ENCODE measurements at regions not wholly inside any gene's neighbourhood (a gene's known extent, or its start where the extent isn't known, plus 50 kb on each side); places are given as distances from the start of the nearest gene placed in this dataset.
"Not testable (repeated sequence)": the region's sequence is repeated elsewhere in the genome, so short reads cannot be mapped to it uniquely, and the experiment has no call there.

DNA sequence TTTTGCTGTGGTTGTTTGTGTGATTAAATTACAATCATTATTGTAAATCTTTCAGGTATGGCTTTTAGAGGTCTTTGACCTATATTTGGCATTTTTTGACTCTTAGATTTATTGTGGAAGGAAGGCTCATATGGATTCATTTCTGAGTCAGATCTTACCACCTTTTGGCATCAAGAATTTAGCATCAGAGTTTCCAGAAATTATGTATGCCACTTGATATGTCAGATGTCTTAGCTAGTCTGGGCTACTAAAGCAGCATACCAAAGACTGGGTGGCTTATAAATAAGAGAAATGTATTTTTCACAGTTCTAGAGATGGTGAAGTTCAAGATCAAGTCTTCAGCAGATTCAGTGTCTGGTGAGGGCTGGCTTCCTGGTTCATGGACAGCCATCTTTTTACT lies 129.5 kb upstream of the PZP start:
- no peak for DNase-seq (ENCODE audit: low spot score)
- H3K4me3 ChIP-seq (ENCODE audit: low read length in 2 of 2), result no peak overlapping the region
- no peak overlapping the region for H3K23ac ChIP-seq (ENCODE audit: low read depth, low read length, poor library complexity)
- no peak overlapping the region for H3K4ac ChIP-seq (ENCODE audit: low read length)
- H3K36me3 ChIP-seq (replicated peaks in 1 of 2; ENCODE audit: control insufficient read depth in 2 of 2, insufficient read depth in 2 of 2, low read length in 2 of 2), result peaks cover 0 to 24% of the 10 kb centered on the region in 2 donors
- H3K9me3 ChIP-seq (replicated peaks in 1 of 2; ENCODE audit: control insufficient read depth in 2 of 2, insufficient read depth in 1 of 2, low read depth in 1 of 2, low read length in 2 of 2), result peaks cover 3 to 6% of the 10 kb centered on the region in 2 donors
- H3K4me2 ChIP-seq (ENCODE audit: insufficient read depth, low read length, poor library complexity, severe bottlenecking), result no peak overlapping the region
- H2AFZ ChIP-seq (ENCODE audit: low read length), result no peak overlapping the region
- H3K18ac ChIP-seq (ENCODE audit: low read length), result no peak overlapping the region
- H3K4me1 ChIP-seq (ENCODE audit: control insufficient read depth in 2 of 2, insufficient read depth in 1 of 2, low read depth in 1 of 2, low read length in 2 of 2), result peaks cover 0 to 8% of the 10 kb centered on the region in 2 donors
- no peak overlapping the region for H2BK120ac ChIP-seq (ENCODE audit: low read depth, low read length)
- H3K9ac ChIP-seq (ENCODE audit: low read depth, low read length, poor library complexity), result no peak overlapping the region
- no peak overlapping the region for H2AK5ac ChIP-seq (ENCODE audit: low read depth, low read length)
- H3K14ac ChIP-seq (ENCODE audit: low read length), result no peak overlapping the region
- H3K79me1 ChIP-seq (ENCODE audit: low read depth, low read length), result no peaks in the 10 kb centered on the region
- no peak overlapping the region for H2BK5ac ChIP-seq (ENCODE audit: low read length)
- H2BK12ac ChIP-seq (ENCODE audit: low read length), result no peak overlapping the region
- H3K27me3 ChIP-seq (ENCODE audit: control insufficient read depth in 3 of 3, insufficient read depth in 3 of 3, low read depth in 1 of 3, low read length in 3 of 3), result no peaks in the 10 kb centered on the region
- no peak overlapping the region for H4K91ac ChIP-seq (ENCODE audit: low read depth, low read length, poor library complexity)
- H2BK15ac ChIP-seq (ENCODE audit: low read length), result no peak overlapping the region
- H3K27ac ChIP-seq (replicated peaks; ENCODE audit: low read length), result no peak overlapping the region
- no peak overlapping the region for H4K8ac ChIP-seq (ENCODE audit: low read depth, low read length)

GRCh38 chr12:9336375-9337011 lies 128.3 kb upstream of the PZP start:
- H3K27ac ChIP-seq (replicated peaks; ENCODE audit: low read length); H3K23ac ChIP-seq (ENCODE audit: low read depth, low read length, poor library complexity); H2AFZ ChIP-seq (ENCODE audit: low read length); H3K18ac ChIP-seq (ENCODE audit: low read length); H3K4me1 ChIP-seq (ENCODE audit: control insufficient read depth in 2 of 2, insufficient read depth in 1 of 2, low read depth in 1 of 2, low read length in 2 of 2); H3K14ac ChIP-seq (ENCODE audit: low read length); H3K27me3 ChIP-seq (ENCODE audit: control insufficient read depth in 3 of 3, insufficient read depth in 3 of 3, low read depth in 1 of 3, low read length in 3 of 3); H2AK5ac ChIP-seq (ENCODE audit: low read depth, low read length); H2BK15ac ChIP-seq (ENCODE audit: low read length); H2BK12ac ChIP-seq (ENCODE audit: low read length); H3K4ac ChIP-seq (ENCODE audit: low read length); H2BK120ac ChIP-seq (ENCODE audit: low read depth, low read length); H4K91ac ChIP-seq (ENCODE audit: low read depth, low read length, poor library complexity); H3K9ac ChIP-seq (ENCODE audit: low read depth, low read length, poor library complexity); H3K4me3 ChIP-seq (ENCODE audit: low read length in 2 of 2); H2BK5ac ChIP-seq (ENCODE audit: low read length); H3K79me1 ChIP-seq (ENCODE audit: low read depth, low read length); DNase-seq (ENCODE audit: low spot score); H4K8ac ChIP-seq (ENCODE audit: low read depth, low read length); H3K4me2 ChIP-seq (ENCODE audit: insufficient read depth, low read length, poor library complexity, severe bottlenecking); H3K9me3 ChIP-seq (replicated peaks in 1 of 2; ENCODE audit: control insufficient read depth in 2 of 2, insufficient read depth in 1 of 2, low read depth in 1 of 2, low read length in 2 of 2): not testable (repeated sequence)
- H3K36me3 ChIP-seq (replicated peaks in 1 of 2; ENCODE audit: control insufficient read depth in 2 of 2, insufficient read depth in 2 of 2, low read length in 2 of 2), result peaks cover 0 to 31% of the 10 kb centered on the region in 2 donors
- no CpG with 5 or more reads among the region's 7 CpGs for WGBS, 2 donors (ENCODE audit: extremely low coverage in 2 of 2, insufficient read length in 2 of 2, insufficient replicate concordance in 1 of 2)

DNA sequence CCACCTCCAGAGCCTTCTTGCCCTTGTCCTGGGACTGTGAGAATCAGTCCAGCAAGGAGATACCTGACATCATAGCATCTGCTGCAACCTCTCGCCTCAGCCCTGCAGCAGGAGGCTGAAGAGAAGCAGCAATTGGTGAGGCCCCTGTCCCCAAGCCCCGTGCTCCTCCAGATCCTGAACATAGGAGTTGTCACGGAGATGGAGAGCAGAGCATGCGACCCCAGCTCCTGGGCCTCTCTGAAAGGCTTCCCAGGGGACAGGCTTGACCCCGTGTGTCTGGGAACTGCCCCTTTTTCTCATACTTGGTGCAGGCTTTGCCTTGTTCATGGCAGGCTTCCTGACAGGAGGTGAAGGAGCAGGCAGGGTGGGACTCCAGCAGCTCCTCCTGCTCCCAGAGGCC lies 127.7 kb upstream of the PZP start:
- Histone ChIP-seq H2BK5ac (ENCODE audit: low read length) (no peak overlapping the region), H3K4me3 (ENCODE audit: low read length in 2 of 2) (no peak overlapping the region), H2BK15ac (ENCODE audit: low read length) (no peak overlapping the region), H3K27me3 (ENCODE audit: control insufficient read depth in 3 of 3, insufficient read depth in 3 of 3, low read depth in 1 of 3, low read length in 3 of 3) (no peaks in the 10 kb centered on the region), H3K79me1 (ENCODE audit: low read depth, low read length) (no peaks in the 10 kb centered on the region), H2BK120ac (ENCODE audit: low read depth, low read length) (no peak overlapping the region), H2BK12ac (ENCODE audit: low read length) (no peak overlapping the region), H3K4me2 (ENCODE audit: insufficient read depth, low read length, poor library complexity, severe bottlenecking) (no peak overlapping the region), H3K4ac (ENCODE audit: low read length) (no peak overlapping the region), H3K4me1 (ENCODE audit: control insufficient read depth in 2 of 2, insufficient read depth in 1 of 2, low read depth in 1 of 2, low read length in 2 of 2) (peaks cover 1 to 8% of the 10 kb centered on the region in 2 donors), H3K36me3 (replicated peaks in 1 of 2; ENCODE audit: control insufficient read depth in 2 of 2, insufficient read depth in 2 of 2, low read length in 2 of 2) (peaks cover 0 to 31% of the 10 kb centered on the region in 2 donors), H2AK5ac (ENCODE audit: low read depth, low read length) (no peak overlapping the region), H4K8ac (ENCODE audit: low read depth, low read length) (no peak overlapping the region), H3K18ac (ENCODE audit: low read length) (no peak overlapping the region), H3K9ac (ENCODE audit: low read depth, low read length, poor library complexity) (peak overlapping the region; percentile 46), H3K23ac (ENCODE audit: low read depth, low read length, poor library complexity) (peak overlapping the region; percentile 59), H3K9me3 (replicated peaks in 1 of 2; ENCODE audit: control insufficient read depth in 2 of 2, insufficient read depth in 1 of 2, low read depth in 1 of 2, low read length in 2 of 2) (peaks cover 3 to 6% of the 10 kb centered on the region in 2 donors), H3K14ac (ENCODE audit: low read length) (no peak overlapping the region), H3K27ac (replicated peaks; ENCODE audit: low read length) (no peak overlapping the region), H4K91ac (ENCODE audit: low read depth, low read length, poor library complexity) (no peak overlapping the region), H2AFZ (ENCODE audit: low read length) (no peak overlapping the region)
- no peak for DNase-seq (ENCODE audit: low spot score)
- WGBS, 2 donors (ENCODE audit: extremely low coverage in 2 of 2, insufficient read length in 2 of 2, insufficient replicate concordance in 1 of 2), result no CpG with 5 or more reads among the region's 5 CpGs

DNA sequence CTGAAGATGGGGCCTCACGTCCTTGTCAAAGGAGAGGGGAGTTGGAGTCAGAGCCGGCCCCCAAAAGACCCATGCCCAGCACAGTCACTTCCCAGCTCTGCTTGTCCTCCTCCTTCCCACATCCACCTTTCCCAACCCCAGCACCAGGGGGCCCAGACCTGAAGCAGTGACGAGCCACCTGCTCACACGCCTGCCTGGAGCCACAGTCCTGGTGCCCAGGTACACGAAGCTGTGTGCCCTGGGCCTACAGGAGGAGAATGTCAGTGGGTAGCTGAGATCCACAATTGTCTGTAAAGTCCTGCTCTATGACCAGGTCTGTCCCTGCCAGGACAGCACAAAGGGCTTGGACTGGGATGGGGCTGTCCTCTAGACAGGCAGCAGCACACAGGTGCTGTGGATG lies 126.8 kb upstream of the PZP start:
- Histone ChIP-seq H2BK15ac (ENCODE audit: low read length) (no peak overlapping the region), H3K4ac (ENCODE audit: low read length) (no peak overlapping the region), H3K9me3 (replicated peaks in 1 of 2; ENCODE audit: control insufficient read depth in 2 of 2, insufficient read depth in 1 of 2, low read depth in 1 of 2, low read length in 2 of 2) (peaks cover 3 to 6% of the 10 kb centered on the region in 2 donors), H3K23ac (ENCODE audit: low read depth, low read length, poor library complexity) (peak overlapping the region; percentile 43), H4K91ac (ENCODE audit: low read depth, low read length, poor library complexity) (peak overlapping the region; percentile 61), H4K8ac (ENCODE audit: low read depth, low read length) (no peak overlapping the region), H3K4me3 (ENCODE audit: low read length in 2 of 2) (peak overlapping the region in 1 of 2 donors; percentile 8), H2BK5ac (ENCODE audit: low read length) (no peak overlapping the region), H3K9ac (ENCODE audit: low read depth, low read length, poor library complexity) (no peak overlapping the region), H2BK12ac (ENCODE audit: low read length) (no peak overlapping the region), H3K4me1 (ENCODE audit: control insufficient read depth in 2 of 2, insufficient read depth in 1 of 2, low read depth in 1 of 2, low read length in 2 of 2) (peaks cover 1 to 8% of the 10 kb centered on the region in 2 donors), H3K4me2 (ENCODE audit: insufficient read depth, low read length, poor library complexity, severe bottlenecking) (no peak overlapping the region), H3K14ac (ENCODE audit: low read length) (no peak overlapping the region), H2AK5ac (ENCODE audit: low read depth, low read length) (no peak overlapping the region), H3K79me1 (ENCODE audit: low read depth, low read length) (no peaks in the 10 kb centered on the region), H2AFZ (ENCODE audit: low read length) (no peak overlapping the region), H3K18ac (ENCODE audit: low read length) (peak overlapping the region; percentile 6), H3K36me3 (replicated peaks in 1 of 2; ENCODE audit: control insufficient read depth in 2 of 2, insufficient read depth in 2 of 2, low read length in 2 of 2) (peaks cover 0 to 33% of the 10 kb centered on the region in 2 donors), H3K27ac (replicated peaks; ENCODE audit: low read length) (no peak overlapping the region), H3K27me3 (ENCODE audit: control insufficient read depth in 3 of 3, insufficient read depth in 3 of 3, low read depth in 1 of 3, low read length in 3 of 3) (no peaks in the 10 kb centered on the region), H2BK120ac (ENCODE audit: low read depth, low read length) (no peak overlapping the region)
- DNase-seq (ENCODE audit: low spot score), result no peak
- no CpG with 5 or more reads among the region's 5 CpGs for WGBS, 2 donors (ENCODE audit: extremely low coverage in 2 of 2, insufficient read length in 2 of 2, insufficient replicate concordance in 1 of 2)
